Fibroblast of lung (primary cell): ENCODE measurements at regions not wholly inside any gene's neighbourhood (a gene's known extent, or its start where the extent isn't known, plus 50 kb on each side); places are given as distances from the start of the nearest gene placed in this dataset.

ENCODE experiments used
- DNase-seq, 2 donors: peaks; one replicate each; pipeline versions ENCODE4 v3.0.0 to v3.0.0-alpha.2; 2010; ENCODE audit warnings: low read depth in 2 of 2
- H2AFZ ChIP-seq: 2 replicates; pipeline ENCODE4 v1.5.1; 2012; ENCODE audit warnings: low read length, control low read depth, inconsistent platforms
- H3K27ac ChIP-seq: 2 replicates; pipeline ENCODE4 v1.5.1; 2011; ENCODE audit warnings: low read length, control low read depth; ENCODE audit not compliant: insufficient read depth
- H3K27me3 ChIP-seq: 2 replicates; pipeline ENCODE4 v1.5.1; 2011; ENCODE audit warnings: mild to moderate bottlenecking, low read length; ENCODE audit not compliant: control insufficient read depth, insufficient read depth
- H3K36me3 ChIP-seq: 2 replicates; pipeline ENCODE4 v1.5.1; 2011; ENCODE audit warnings: low read length; ENCODE audit not compliant: control insufficient read depth, insufficient read depth
- H3K4me1 ChIP-seq: 2 replicates; pipeline ENCODE4 v1.5.1; 2011; ENCODE audit warnings: low read length; ENCODE audit not compliant: control insufficient read depth, insufficient read depth; ENCODE audit errors: extremely low read depth
- H3K4me2 ChIP-seq: 2 replicates; pipeline ENCODE4 v1.5.1; 2011; ENCODE audit warnings: low read length, control low read depth; ENCODE audit not compliant: insufficient read depth; ENCODE audit errors: extremely low read depth
- H3K4me3 ChIP-seq, 4 experiments: fragments of 200-600 bp in 1 of 4; sonication (generic) in 1 of 4; replicated peaks in 1 of 4; 2 replicates each; pipeline ENCODE4 v1.5.1; 2011 to 2016; ENCODE audit warnings: low read length in 4 of 4, low read depth in 3 of 4, mild to moderate bottlenecking in 3 of 4, control low read depth in 2 of 4, inconsistent platforms in 1 of 4, mixed read lengths in 1 of 4; ENCODE audit not compliant: insufficient read depth in 1 of 4; ENCODE audit errors: control extremely low read depth in 1 of 4
- H3K79me2 ChIP-seq: 2 replicates; pipeline ENCODE4 v1.5.1; 2012; ENCODE audit warnings: mild to moderate bottlenecking, low read length, inconsistent platforms; ENCODE audit not compliant: control insufficient read depth, insufficient read depth
- H3K9ac ChIP-seq: 2 replicates; pipeline ENCODE4 v1.5.1; 2011; ENCODE audit warnings: mild to moderate bottlenecking, low read length, control low read depth; ENCODE audit not compliant: insufficient read depth
- H3K9me3 ChIP-seq: 2 replicates; pipeline ENCODE4 v1.5.1; 2012; ENCODE audit warnings: low read depth, low read length; ENCODE audit not compliant: control insufficient read depth, insufficient read depth
- H4K20me1 ChIP-seq: 2 replicates; pipeline ENCODE4 v1.5.1; 2011; ENCODE audit warnings: low read length; ENCODE audit not compliant: control insufficient read depth, insufficient read depth; ENCODE audit errors: extremely low read depth
- EZH2 ChIP-seq: IDR thresholded peaks from 2 replicates; pipeline ENCODE4 v1.5.1; 2012; ENCODE audit warnings: low read length, control low read depth, mild to moderate bottlenecking; ENCODE audit errors: missing control alignments
- TF ChIP-seq, protein P1 (sequence below), 2 donors: IDR thresholded peaks in 1 of 2; conservative IDR thresholded peaks in 1 of 2; 1 replicate in 1 of 2; 2 replicates in 1 of 2; pipeline ENCODE4 v1.5.1; 2011 to 2012; ENCODE audit warnings: low read length in 2 of 2, control low read depth in 1 of 2, inconsistent platforms in 1 of 2, low read depth in 1 of 2, mild to moderate bottlenecking in 1 of 2

GRCh38 chr21:19684328-19684727 is 1280.7 kb upstream of the TMPRSS15 start:
- Histone ChIP-seq H3K27me3 (no peaks in the 10 kb centered on the region), H3K36me3 (no peaks in the 10 kb centered on the region), H3K9ac (no peak overlapping the region), H3K9me3 (no peaks in the 10 kb centered on the region), H3K4me1 (no peaks in the 10 kb centered on the region), H3K4me3 (no peak overlapping the region), H3K79me2 (no peaks in the 10 kb centered on the region), H3K4me2 (no peak overlapping the region), H2AFZ (no peak overlapping the region), H3K27ac (no peak overlapping the region), H4K20me1 (no peaks in the 10 kb centered on the region)
- no peak for DNase-seq
- TF ChIP-seq EZH2: no peak
- TF ChIP-seq, protein P1, sequence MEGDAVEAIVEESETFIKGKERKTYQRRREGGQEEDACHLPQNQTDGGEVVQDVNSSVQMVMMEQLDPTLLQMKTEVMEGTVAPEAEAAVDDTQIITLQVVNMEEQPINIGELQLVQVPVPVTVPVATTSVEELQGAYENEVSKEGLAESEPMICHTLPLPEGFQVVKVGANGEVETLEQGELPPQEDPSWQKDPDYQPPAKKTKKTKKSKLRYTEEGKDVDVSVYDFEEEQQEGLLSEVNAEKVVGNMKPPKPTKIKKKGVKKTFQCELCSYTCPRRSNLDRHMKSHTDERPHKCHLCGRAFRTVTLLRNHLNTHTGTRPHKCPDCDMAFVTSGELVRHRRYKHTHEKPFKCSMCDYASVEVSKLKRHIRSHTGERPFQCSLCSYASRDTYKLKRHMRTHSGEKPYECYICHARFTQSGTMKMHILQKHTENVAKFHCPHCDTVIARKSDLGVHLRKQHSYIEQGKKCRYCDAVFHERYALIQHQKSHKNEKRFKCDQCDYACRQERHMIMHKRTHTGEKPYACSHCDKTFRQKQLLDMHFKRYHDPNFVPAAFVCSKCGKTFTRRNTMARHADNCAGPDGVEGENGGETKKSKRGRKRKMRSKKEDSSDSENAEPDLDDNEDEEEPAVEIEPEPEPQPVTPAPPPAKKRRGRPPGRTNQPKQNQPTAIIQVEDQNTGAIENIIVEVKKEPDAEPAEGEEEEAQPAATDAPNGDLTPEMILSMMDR (conservative IDR thresholded peaks at IDR 0.05 in 1 of 2, IDR thresholded peaks at IDR 0.05 in 1 of 2; ENCODE audit: low read depth in 1 of 2, low read length in 2 of 2): no peak

DNA sequence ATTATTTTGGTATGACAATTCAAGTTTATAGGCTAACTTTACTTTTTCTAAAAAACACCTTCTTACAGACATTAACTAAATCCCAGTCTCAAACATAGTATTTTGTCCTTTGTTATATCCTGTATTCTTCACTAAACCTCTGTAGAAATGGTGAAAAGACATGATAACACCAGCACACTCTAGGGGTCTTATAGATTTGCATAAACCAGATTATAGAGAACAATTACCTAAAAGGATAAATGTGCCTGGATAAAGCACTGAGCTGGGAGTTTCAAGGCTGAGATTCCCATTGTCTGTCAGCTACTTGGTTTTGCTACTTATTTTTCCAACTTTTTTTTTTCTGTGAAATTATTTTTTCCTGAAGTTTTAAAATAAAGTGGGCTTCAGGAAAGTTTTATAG is 1288.6 kb upstream of the TMPRSS15 start:
- Histone ChIP-seq H3K36me3 (no peaks in the 10 kb centered on the region), H3K9me3 (no peaks in the 10 kb centered on the region), H3K4me2 (no peak overlapping the region), H3K4me1 (no peaks in the 10 kb centered on the region), H3K79me2 (no peaks in the 10 kb centered on the region), H3K4me3 (no peak overlapping the region), H3K27me3 (no peaks in the 10 kb centered on the region), H4K20me1 (no peaks in the 10 kb centered on the region), H2AFZ (no peak overlapping the region), H3K9ac (no peak overlapping the region), H3K27ac (no peak overlapping the region)
- no peak for DNase-seq
- no peak for TF ChIP-seq EZH2
- TF ChIP-seq, protein P1 (conservative IDR thresholded peaks at IDR 0.05 in 1 of 2, IDR thresholded peaks at IDR 0.05 in 1 of 2; ENCODE audit: low read depth in 1 of 2, low read length in 2 of 2): no peak

GRCh38 chr21:19695796-19696195 is 1292.2 kb upstream of the TMPRSS15 start:
- no peaks in the 10 kb centered on the region for H3K9me3 ChIP-seq
- TF ChIP-seq EZH2: no peak
- TF ChIP-seq, protein P1 (conservative IDR thresholded peaks at IDR 0.05 in 1 of 2, IDR thresholded peaks at IDR 0.05 in 1 of 2; ENCODE audit: low read depth in 1 of 2, low read length in 2 of 2): no peak
- no peak overlapping the region for H3K4me3 ChIP-seq
- H2AFZ ChIP-seq: no peak overlapping the region
- H3K79me2 ChIP-seq: no peaks in the 10 kb centered on the region
- no peaks in the 10 kb centered on the region for H3K36me3 ChIP-seq
- H3K4me1 ChIP-seq: no peaks in the 10 kb centered on the region
- no peak overlapping the region for H3K27ac ChIP-seq
- no peaks in the 10 kb centered on the region for H4K20me1 ChIP-seq
- no peak for DNase-seq
- no peak overlapping the region for H3K9ac ChIP-seq
- H3K4me2 ChIP-seq: no peak overlapping the region
- no peaks in the 10 kb centered on the region for H3K27me3 ChIP-seq
